GM23248 (cell line): ENCODE measurements at regions not wholly inside any gene's neighbourhood (a gene's known extent, or its start where the extent isn't known, plus 50 kb on each side); places are given as distances from the start of the nearest gene placed in this dataset.

Experiments
- DNase-seq: peaks from one replicate; pipeline ENCODE4 v3.0.0-alpha.2; 2015
- H2AFZ ChIP-seq: fragments of 200-600 bp; sonication (generic); 2 replicates; pipeline ENCODE4 v1.6.1; 2016; ENCODE audit warnings: antibody characterized with exemption
- H3F3A ChIP-seq: fragments of 200-600 bp; sonication (generic); 2 replicates; pipeline ENCODE4 v1.6.1; 2016; ENCODE audit warnings: mild to moderate bottlenecking, antibody characterized with exemption, mixed run types; ENCODE audit not compliant: insufficient read depth
- H3K27ac ChIP-seq: fragments of 200-600 bp; sonication (generic); 2 replicates; pipeline ENCODE4 v1.5.1; 2016; ENCODE audit warnings: mild to moderate bottlenecking
- H3K27me3 ChIP-seq: fragments of 200-600 bp; sonication (generic); replicated peaks from 2 replicates; pipeline ENCODE4 v1.6.1; 2016; ENCODE audit warnings: mild to moderate bottlenecking; ENCODE audit not compliant: insufficient read depth
- H3K36me3 ChIP-seq: fragments of 200-600 bp; sonication (generic); 2 replicates; pipeline ENCODE4 v1.6.1; 2016; ENCODE audit warnings: low read depth, mild to moderate bottlenecking
- H3K4me1 ChIP-seq: fragments of 200-600 bp; sonication (generic); 2 replicates; pipeline ENCODE4 v1.6.1; 2016; ENCODE audit warnings: mild to moderate bottlenecking; ENCODE audit not compliant: insufficient read depth
- H3K4me2 ChIP-seq: fragments of 200-600 bp; sonication (generic); one replicate; pipeline ENCODE4 v1.6.1; 2016; ENCODE audit warnings: mild to moderate bottlenecking; ENCODE audit not compliant: unreplicated experiment
- H3K4me3 ChIP-seq: fragments of 200-600 bp; sonication (generic); 2 replicates; pipeline ENCODE4 v1.5.1; 2016; ENCODE audit warnings: mild to moderate bottlenecking
- H3K79me2 ChIP-seq: fragments of 200-600 bp; sonication (generic); 2 replicates; pipeline ENCODE4 v1.6.1; 2016; ENCODE audit warnings: mild to moderate bottlenecking; ENCODE audit not compliant: insufficient read depth
- H3K9ac ChIP-seq: fragments of 200-600 bp; sonication (generic); 2 replicates; pipeline ENCODE4 v1.6.1; 2016; ENCODE audit warnings: mild to moderate bottlenecking
- H3K9me2 ChIP-seq: fragments of 200-600 bp; sonication (generic); 2 replicates; pipeline ENCODE4 v1.6.1; 2016; ENCODE audit warnings: mixed run types, mild to moderate bottlenecking, moderate library complexity; ENCODE audit not compliant: insufficient read depth
- H3K9me3 ChIP-seq: fragments of 200-600 bp; sonication (generic); one replicate; pipeline ENCODE4 v1.6.1; 2017; ENCODE audit warnings: low read depth
- H4K20me1 ChIP-seq: fragments of 200-600 bp; sonication (generic); 2 replicates; pipeline ENCODE4 v1.6.0; 2016; ENCODE audit not compliant: insufficient read depth
- EZH2 ChIP-seq: fragments of 200-600 bp; sonication (generic); IDR thresholded peaks from 2 replicates; pipeline ENCODE4 v1.6.1; 2018; ENCODE audit warnings: antibody characterized with exemption, mild to moderate bottlenecking; ENCODE audit not compliant: insufficient read depth, poor library complexity, severe bottlenecking
- EZH2phosphoT487 ChIP-seq: fragments of 200-600 bp; sonication (generic); IDR thresholded peaks from 2 replicates; pipeline ENCODE4 v1.6.1; 2018; ENCODE audit warnings: antibody characterized with exemption, moderate library complexity, mild to moderate bottlenecking, low read depth; ENCODE audit not compliant: insufficient read depth
- WGBS, 2 experiments: methylation state at CpG; one replicate each; pipeline ENCODE4 v1.1.6; 2015 to 2017; ENCODE audit warnings: low lambda C conversion rate in 2 of 2, low coverage in 1 of 2; ENCODE audit errors: missing lambda C conversion rate in 2 of 2; 5-methylcytosine and 5-hydroxymethylcytosine counted together
- in situ Hi-C: fragments of 300-500 bp; cut with MboI; formaldehyde crosslinking; loops from 2 replicates; pipeline ENCODE4 v1.15.0; 2020

- Histone ChIP-seq H3K79me2 (no peaks in the 10 kb centered on the region), H2AFZ (no peak overlapping the region), H3F3A (no peaks in the 10 kb centered on the region), H3K4me3 (no peak overlapping the region), H3K9ac (no peak overlapping the region), H3K27ac (no peak overlapping the region), H3K9me3 (no peaks in the 10 kb centered on the region), H3K27me3 (peaks cover 6% of the 10 kb centered on the region), H3K4me2 (no peak overlapping the region), H3K36me3 (no peaks in the 10 kb centered on the region), H3K4me1 (no peaks in the 10 kb centered on the region), H4K20me1 (no peaks in the 10 kb centered on the region), H3K9me2 (no peaks in the 10 kb centered on the region)
- in situ Hi-C loops: no loop called here
- TF ChIP-seq EZH2phosphoT487: no peak
- no peak for TF ChIP-seq EZH2
- WGBS, 2 experiments: 33 to 38% methylated on average over 5 of the region's 5 CpGs
- DNase-seq: no peak
Observed at GRCh38 chr19:28838909-28839308, 374.0 kb downstream of the UQCRFS1 start.

- Histone ChIP-seq H3K9me3 (no peaks in the 10 kb centered on the region), H3F3A (no peaks in the 10 kb centered on the region), H3K79me2 (no peaks in the 10 kb centered on the region), H3K9ac (no peak overlapping the region), H3K4me3 (no peak overlapping the region), H3K27ac (no peak overlapping the region), H3K9me2 (no peaks in the 10 kb centered on the region), H2AFZ (no peak overlapping the region), H3K4me1 (no peaks in the 10 kb centered on the region), H3K4me2 (no peak overlapping the region), H3K27me3 (peaks cover 6% of the 10 kb centered on the region), H3K36me3 (no peaks in the 10 kb centered on the region), H4K20me1 (no peaks in the 10 kb centered on the region)
- no peak for DNase-seq
- in situ Hi-C loops: no loop called here
- WGBS, 2 experiments: 37 to 39% methylated on average over 7 of the region's 7 CpGs
- TF ChIP-seq EZH2phosphoT487: no peak
- TF ChIP-seq EZH2: no peak
Observed at GRCh38 chr19:28836421-28836820, 376.5 kb downstream of the UQCRFS1 start.

- no peak overlapping the region for H3K27ac ChIP-seq
- WGBS, 2 experiments: 25 to 30% methylated on average over 3 of the region's 3 CpGs
- H3K4me3 ChIP-seq: no peak overlapping the region
- H3K4me1 ChIP-seq: no peaks in the 10 kb centered on the region
- no peak overlapping the region for H3K9ac ChIP-seq
- no peaks in the 10 kb centered on the region for H4K20me1 ChIP-seq
- H2AFZ ChIP-seq: no peak overlapping the region
- no peak overlapping the region for H3K4me2 ChIP-seq
- in situ Hi-C loops: no loop called here
- no peaks in the 10 kb centered on the region for H3F3A ChIP-seq
- DNase-seq: no peak
- no peaks in the 10 kb centered on the region for H3K79me2 ChIP-seq
- H3K36me3 ChIP-seq: no peaks in the 10 kb centered on the region
- TF ChIP-seq EZH2phosphoT487 (no peak), EZH2 (no peak)
- no peaks in the 10 kb centered on the region for H3K9me2 ChIP-seq
- H3K27me3 ChIP-seq: peaks cover 6% of the 10 kb centered on the region
- H3K9me3 ChIP-seq: no peaks in the 10 kb centered on the region
Observed at GRCh38 chr19:28834996-28835395, 378.0 kb downstream of the UQCRFS1 start.

- TF ChIP-seq EZH2 (no peak), EZH2phosphoT487 (no peak)
- in situ Hi-C loops: no loop called here
Observed at GRCh38 chr19:28831462-28831861, 381.5 kb downstream of the UQCRFS1 start.

GRCh38 chr19:28829762-28830161 is 383.2 kb downstream of the UQCRFS1 start:
- H3K79me2 ChIP-seq: no peaks in the 10 kb centered on the region
- H3K9me3 ChIP-seq: no peaks in the 10 kb centered on the region
- DNase-seq: no peak
- no peaks in the 10 kb centered on the region for H4K20me1 ChIP-seq
- no peak overlapping the region for H2AFZ ChIP-seq
- no peaks in the 10 kb centered on the region for H3K36me3 ChIP-seq
- H3K27ac ChIP-seq: no peak overlapping the region
- H3K9ac ChIP-seq: no peak overlapping the region
- TF ChIP-seq EZH2phosphoT487: no peak
- TF ChIP-seq EZH2: no peak
- H3F3A ChIP-seq: no peaks in the 10 kb centered on the region
- H3K9me2 ChIP-seq: no peaks in the 10 kb centered on the region
- peaks cover 6% of the 10 kb centered on the region for H3K27me3 ChIP-seq
- no peak overlapping the region for H3K4me3 ChIP-seq
- WGBS, 2 experiments: 10 to 13% methylated on average over 4 of the region's 4 CpGs
- in situ Hi-C loops: no loop called here
- H3K4me1 ChIP-seq: no peaks in the 10 kb centered on the region
- H3K4me2 ChIP-seq: no peak overlapping the region

More at GRCh38 chr19:28831462-28831861, 381.5 kb downstream of the UQCRFS1 start:
- Histone ChIP-seq H3K9ac (no peak overlapping the region), H3K9me3 (no peaks in the 10 kb centered on the region), H3K4me3 (no peak overlapping the region), H2AFZ (no peak overlapping the region), H3F3A (no peaks in the 10 kb centered on the region), H3K79me2 (no peaks in the 10 kb centered on the region), H3K27me3 (peaks cover 13% of the 10 kb centered on the region), H3K36me3 (no peaks in the 10 kb centered on the region), H3K4me1 (no peaks in the 10 kb centered on the region), H4K20me1 (no peaks in the 10 kb centered on the region), H3K27ac (no peak overlapping the region), H3K9me2 (no peaks in the 10 kb centered on the region), H3K4me2 (no peak overlapping the region)
- 32 to 34% methylated on average over 5 of the region's 5 CpGs for WGBS, 2 experiments
- DNase-seq: no peak
